ENCODE measurements at regions not wholly inside any gene's neighbourhood (a gene's known extent, or its start where the extent isn't known, plus 50 kb on each side); places are given as distances from the start of the nearest gene placed in this dataset.
"Not testable (repeated sequence)": the region's sequence is repeated elsewhere in the genome, so short reads cannot be mapped to it uniquely, and the experiment has no call there.

DNA sequence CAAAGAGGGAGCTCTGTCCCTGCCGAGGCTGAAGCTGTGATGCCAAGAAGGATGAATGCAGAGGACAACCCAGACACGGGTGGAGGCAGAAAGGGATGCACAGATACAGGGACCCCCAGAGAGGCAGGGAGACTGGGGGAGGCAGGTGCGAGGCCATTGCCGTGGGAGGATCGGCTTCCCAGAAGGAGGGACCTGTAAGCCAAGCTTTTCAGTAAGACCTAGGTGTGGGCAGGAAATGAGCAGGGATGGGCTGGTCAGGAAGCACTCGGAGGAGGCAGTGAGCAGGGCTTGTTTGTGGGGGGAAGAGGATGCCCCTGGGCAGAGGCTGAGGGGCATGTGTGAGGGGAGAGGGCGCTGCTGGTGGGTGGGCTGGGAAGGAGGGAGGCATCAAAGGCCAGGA is 67.7 kb upstream of the WNT4 start:
- TF ChIP-seq, protein P1, sequence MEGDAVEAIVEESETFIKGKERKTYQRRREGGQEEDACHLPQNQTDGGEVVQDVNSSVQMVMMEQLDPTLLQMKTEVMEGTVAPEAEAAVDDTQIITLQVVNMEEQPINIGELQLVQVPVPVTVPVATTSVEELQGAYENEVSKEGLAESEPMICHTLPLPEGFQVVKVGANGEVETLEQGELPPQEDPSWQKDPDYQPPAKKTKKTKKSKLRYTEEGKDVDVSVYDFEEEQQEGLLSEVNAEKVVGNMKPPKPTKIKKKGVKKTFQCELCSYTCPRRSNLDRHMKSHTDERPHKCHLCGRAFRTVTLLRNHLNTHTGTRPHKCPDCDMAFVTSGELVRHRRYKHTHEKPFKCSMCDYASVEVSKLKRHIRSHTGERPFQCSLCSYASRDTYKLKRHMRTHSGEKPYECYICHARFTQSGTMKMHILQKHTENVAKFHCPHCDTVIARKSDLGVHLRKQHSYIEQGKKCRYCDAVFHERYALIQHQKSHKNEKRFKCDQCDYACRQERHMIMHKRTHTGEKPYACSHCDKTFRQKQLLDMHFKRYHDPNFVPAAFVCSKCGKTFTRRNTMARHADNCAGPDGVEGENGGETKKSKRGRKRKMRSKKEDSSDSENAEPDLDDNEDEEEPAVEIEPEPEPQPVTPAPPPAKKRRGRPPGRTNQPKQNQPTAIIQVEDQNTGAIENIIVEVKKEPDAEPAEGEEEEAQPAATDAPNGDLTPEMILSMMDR (IDR thresholded peaks at IDR 0.05; ENCODE audit: low read depth, low read length, missing control alignments), result no peak
- no peak overlapping the region for H3K4me3 ChIP-seq (ENCODE audit: low read depth, low read length)
- no peak for DNase-seq (ENCODE audit: low read depth)

DNA sequence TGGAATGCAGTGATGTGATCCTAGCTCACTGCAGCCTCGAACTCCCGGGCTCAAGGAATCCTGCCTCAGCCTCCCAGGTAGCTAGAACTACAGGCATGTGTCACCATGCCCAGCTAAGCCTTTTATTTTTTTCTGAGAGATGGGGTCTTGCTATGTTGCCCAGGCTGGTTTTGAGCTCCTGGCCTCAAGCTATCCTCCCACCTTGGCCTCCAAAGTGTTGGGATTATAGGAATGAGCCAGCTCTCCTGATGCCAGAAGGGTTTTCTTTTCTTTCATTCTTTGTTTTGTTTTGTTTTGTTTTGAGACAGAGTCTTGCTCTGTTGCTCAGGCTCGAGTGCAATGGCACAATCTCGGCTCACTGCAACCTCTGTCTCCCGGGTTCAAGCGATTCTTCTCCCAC is 68.6 kb upstream of the WNT4 start:
- DNase-seq (ENCODE audit: low read depth), result not testable (repeated sequence)

DNA sequence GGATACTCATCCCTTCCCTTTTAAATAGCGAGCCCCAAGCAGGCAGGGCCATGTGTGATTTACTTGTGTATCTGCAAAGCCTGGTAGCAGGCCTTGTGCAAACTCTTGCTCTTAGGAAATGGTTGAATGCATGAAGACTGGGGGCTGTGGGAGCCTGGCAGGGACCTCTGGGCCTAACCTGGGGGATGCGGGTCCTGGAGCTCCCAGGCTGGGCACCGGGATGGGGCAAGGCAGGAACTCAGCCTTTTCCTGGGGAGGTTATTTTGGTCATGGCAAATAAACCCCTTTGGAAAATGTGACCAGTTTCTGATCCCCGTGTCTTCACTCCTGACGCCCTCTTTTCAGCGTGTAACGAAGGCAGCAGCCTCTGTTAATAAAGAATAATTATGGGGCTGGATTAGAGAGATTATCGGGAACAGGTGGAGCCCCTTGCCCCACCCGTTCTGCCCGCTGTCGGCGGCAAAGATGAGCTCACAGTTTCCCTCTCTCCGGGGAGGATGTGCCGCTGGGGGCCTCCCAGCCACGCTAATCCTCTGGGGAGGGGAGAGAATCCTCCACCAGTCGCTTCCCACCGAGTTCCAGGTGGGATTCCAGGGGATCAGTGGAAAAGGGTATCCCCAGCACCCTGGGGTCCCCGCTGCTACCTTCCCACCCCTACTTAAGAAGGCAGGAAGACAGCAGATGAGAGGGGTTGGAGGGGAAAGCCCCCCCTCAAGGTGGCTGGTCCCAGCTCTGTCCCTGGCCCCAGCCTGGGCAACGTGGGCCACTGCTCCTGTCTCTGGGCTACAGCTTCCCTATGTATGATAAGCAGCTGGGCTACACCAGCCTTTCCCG is 69.7 kb upstream of the WNT4 start:
- no peak overlapping the region for H3K4me3 ChIP-seq (ENCODE audit: low read depth, low read length)
- DNase-seq (ENCODE audit: low read depth), result no peak
- TF ChIP-seq, protein P1 (IDR thresholded peaks at IDR 0.05; ENCODE audit: low read depth, low read length, missing control alignments), result no peak

More for the DNA sequence above, 68.6 kb upstream of the WNT4 start:
- not testable (repeated sequence) for H3K4me3 ChIP-seq (ENCODE audit: low read depth, low read length)

DNA sequence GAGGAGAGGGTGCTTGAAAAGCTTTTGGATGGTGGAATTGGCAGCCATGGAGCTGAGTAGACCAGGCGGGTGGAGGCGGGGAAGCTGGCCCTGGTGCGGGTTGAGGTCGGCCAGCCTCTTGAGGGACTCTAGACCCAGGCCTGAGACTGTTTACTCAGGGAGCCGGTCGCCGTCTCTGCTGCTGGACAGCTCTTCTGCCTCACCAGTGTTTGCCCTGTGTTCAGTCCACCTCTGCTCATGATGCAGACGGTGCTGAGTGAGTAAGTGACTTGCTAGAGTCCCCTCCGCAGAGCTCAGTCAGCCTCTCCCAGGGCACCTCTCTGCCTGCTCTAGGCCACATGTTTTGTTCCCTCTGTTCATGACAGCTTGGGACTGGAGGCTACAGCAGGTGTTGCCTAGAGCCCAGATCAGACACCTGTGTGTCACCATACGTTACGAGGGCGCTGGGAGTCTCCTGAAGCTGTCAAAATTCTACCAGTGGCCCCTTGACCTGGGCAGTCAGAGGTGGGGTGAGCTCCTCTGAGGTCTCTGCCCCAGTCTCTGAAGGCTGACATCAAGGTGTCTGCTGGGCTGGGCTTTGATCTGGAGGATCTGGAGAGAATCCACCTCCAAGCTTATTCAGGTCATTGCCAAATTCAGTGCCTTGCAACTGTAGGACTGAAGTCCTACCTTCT is 73.5 kb upstream of the WNT4 start:
- no peak for DNase-seq (ENCODE audit: low read depth)
- TF ChIP-seq, protein P1 (IDR thresholded peaks at IDR 0.05; ENCODE audit: low read depth, low read length, missing control alignments), result no peak
- H3K4me3 ChIP-seq (ENCODE audit: low read depth, low read length), result no peak overlapping the region

DNA sequence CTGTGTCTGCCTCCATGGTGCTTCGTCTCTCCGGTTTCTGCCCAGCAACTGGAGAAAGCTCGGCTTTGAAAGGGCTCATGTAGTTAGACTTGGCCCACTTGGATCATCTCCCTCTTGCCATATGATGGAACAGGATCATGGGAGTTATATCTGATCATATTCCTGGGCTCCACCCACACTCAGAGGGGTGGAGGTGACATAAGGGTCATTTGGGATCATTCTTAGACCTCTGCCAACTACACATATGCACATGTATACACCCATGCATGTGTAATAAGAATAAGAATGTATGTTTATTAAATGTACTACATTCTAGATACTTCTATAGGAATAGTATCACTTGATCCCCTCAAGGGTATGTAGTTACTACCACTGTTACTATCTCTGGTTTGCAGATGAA is 74.1 kb upstream of the WNT4 start:
- H3K4me3 ChIP-seq (ENCODE audit: low read depth, low read length), result no peak overlapping the region
- TF ChIP-seq, protein P1 (IDR thresholded peaks at IDR 0.05; ENCODE audit: low read depth, low read length, missing control alignments), result no peak
- no peak for DNase-seq (ENCODE audit: low read depth)

DNA sequence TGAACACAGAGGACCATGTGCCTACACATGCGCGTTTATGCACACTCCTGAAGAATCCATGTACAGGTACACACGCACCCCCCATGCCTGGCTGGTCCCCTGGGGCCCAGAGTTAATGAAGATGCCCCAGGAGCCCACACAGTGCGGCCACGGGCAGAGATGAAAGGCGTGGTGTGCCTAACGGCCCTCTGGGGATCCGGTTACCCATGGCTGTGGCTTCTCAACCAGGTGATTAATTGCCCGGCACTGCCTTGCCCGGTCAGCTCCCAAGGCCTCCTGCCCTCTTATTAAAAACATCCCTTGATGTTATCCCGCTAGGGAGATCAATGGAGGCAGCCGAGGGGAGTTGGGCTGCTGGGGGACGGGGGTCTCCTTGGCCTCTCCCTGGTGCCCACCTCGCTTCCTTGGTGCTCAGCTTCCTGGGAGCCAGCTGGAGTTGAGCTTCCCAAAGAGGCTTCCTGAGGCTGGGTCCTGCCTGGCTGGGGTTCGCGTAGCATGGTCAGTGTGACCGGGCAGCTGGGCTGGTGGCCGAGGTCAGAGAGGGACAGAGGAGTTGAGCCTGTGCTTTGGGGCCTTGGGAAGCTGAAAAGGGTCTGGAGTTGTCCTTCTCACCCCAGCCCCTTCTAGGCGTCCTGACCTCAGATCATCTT is 75.0 kb upstream of the WNT4 start:
- no peak overlapping the region for H3K4me3 ChIP-seq (ENCODE audit: low read depth, low read length)
- no peak for DNase-seq (ENCODE audit: low read depth)
- TF ChIP-seq, protein P1 (IDR thresholded peaks at IDR 0.05; ENCODE audit: low read depth, low read length, missing control alignments), result no peak

DNA sequence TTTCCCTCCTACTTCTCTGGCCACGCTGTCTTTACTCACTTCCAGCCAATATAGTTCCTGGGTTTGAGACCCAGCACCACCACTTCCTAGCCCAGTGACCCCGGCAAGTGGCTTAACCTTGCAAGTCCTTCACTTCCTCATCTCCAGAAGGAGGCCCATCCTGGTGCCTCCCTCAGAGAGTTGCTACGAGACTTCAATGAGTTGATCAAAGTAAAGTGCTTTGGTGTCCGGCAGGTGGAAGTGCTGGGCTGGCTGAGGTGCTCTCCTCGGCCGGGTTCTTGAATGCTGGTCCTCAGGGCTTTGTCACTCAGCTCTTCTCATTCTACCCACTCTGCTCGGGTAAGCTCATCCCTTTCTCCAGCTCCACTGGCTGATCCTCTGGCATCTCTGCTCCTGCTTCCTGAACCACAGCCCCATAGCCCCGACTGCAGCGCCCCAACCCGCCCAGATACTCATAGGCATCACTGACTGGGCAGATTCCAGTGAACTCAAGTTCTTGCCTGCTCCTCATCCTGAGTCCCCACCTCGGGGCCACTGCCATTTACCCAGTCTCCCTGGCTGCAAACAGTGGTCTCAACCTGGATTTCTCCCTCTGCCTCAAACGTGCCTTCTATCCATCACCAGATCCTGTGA is 75.8 kb upstream of the WNT4 start:
- TF ChIP-seq, protein P1 (IDR thresholded peaks at IDR 0.05; ENCODE audit: low read depth, low read length, missing control alignments), result no peak
- H3K4me3 ChIP-seq (ENCODE audit: low read depth, low read length), result no peak overlapping the region
- DNase-seq (ENCODE audit: low read depth), result no peak
